DMS 273 treated with DMSO at 0.1 percent for 48 hours (cell line): ENCODE measurements at regions not wholly inside any gene's neighbourhood (a gene's known extent, or its start where the extent isn't known, plus 50 kb on each side); places are given as distances from the start of the nearest gene placed in this dataset.
"Not testable (repeated sequence)": the region's sequence is repeated elsewhere in the genome, so short reads cannot be mapped to it uniquely, and the experiment has no call there.

ENCODE experiments used
- DNase-seq: peaks from one replicate; lab custom pipeline; 2025; lab: John Stamatoyannopoulos, UW

GRCh38 chr5:96203761-96204160 lies 229.3 kb downstream of the PCSK1 start:
- no peak for DNase-seq

DNA sequence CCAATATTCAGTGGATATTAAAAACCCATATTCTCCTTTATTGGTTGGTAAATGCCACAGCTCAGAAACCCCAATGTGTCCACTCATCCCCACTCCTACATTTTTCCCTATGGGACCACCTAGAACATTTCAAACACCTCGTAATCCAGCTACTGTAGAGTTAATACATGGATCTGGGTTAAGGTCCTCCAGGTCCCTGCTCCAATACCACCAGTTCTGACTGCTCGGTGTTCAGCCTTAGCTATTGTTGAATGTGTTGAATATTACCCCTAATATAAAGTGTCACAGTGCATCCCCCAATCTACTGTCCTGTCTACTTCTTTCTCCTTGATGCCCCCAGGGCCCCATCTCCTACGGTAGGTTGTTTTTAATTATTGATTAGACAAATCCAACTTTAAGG lies 231.5 kb downstream of the PCSK1 start:
- no peak for DNase-seq

- DNase-seq: no peak
Observed at GRCh38 chr5:96200641-96201040, 232.4 kb downstream of the PCSK1 start.

DNA sequence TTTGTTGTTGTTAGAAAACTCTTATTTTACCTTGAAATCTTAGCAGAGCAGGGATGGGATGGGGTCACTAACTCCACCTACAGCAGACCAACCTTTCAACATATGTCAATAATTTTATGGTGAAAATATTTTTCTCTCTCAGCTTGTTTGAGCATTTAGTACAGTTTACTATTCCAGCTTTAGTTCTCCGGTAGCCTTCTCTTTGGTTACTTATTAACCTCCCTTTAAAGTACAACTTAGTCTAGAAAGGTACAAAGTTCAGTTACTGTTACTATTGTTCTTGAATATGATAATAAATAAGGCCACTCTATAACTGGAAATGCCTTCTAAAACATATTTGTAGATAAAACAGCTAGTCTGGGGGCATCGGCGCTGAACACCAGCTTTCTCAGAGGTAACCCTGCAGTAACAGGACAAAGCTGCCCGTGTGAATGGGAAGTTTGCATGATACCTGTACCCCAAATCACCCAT lies 233.3 kb downstream of the PCSK1 start:
- no peak for DNase-seq

DNA sequence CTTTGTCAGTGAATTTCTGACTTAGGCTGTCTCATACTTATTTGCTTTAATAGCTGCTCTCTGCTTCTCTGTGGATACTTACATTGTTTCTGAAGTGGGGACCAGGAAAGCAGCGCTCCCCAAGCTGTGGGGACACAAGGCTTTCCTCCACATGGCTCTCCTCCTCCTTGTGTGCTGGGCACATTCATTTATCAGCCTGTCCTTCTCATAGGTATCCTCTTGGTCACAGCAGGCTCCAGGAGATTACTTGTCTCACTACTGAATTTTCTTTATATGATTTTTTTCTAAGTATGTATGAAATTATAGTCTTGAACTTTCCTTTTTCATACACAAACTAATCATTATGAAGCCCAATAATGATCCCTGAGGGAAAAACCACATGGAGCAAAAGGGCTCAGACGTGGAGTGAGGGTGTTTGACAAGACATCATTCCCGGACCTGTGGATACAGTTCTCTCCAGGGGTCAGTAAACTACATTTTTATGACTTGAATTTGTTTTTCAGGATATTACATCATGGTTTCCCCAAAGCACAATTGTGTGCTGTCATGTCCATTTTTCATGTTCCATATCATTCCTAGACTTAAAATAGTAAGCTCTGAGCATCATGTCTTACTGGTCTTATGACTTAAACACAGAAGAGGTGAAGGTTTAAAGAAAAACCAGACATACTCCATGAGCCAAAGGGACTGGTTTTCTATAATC lies 234.5 kb downstream of the PCSK1 start:
- DNase-seq: no peak

DNA sequence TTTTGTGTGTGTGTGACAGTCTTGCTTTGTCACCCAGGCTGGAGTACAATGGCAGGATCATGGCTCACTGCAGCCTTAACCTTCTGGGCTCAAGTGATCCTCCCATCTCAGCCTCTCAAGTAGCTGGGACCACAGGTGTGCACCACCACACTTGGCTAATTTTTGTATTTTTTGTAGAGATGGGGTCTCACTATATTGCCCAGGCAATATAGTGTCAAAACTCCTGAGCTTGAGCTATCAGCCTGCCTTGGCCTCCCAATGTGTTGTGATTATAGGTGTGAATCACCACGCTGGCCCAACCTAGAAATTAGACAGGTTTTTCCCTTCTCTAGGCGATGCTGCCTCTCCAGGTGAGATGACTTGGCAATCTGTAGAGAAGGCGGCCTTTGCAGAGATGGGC lies 235.3 kb downstream of the PCSK1 start:
- not testable (repeated sequence) for DNase-seq

- DNase-seq: no peak
Observed at GRCh38 chr5:96197347-96197746, 235.7 kb upstream of the ELL2 start.

DNA sequence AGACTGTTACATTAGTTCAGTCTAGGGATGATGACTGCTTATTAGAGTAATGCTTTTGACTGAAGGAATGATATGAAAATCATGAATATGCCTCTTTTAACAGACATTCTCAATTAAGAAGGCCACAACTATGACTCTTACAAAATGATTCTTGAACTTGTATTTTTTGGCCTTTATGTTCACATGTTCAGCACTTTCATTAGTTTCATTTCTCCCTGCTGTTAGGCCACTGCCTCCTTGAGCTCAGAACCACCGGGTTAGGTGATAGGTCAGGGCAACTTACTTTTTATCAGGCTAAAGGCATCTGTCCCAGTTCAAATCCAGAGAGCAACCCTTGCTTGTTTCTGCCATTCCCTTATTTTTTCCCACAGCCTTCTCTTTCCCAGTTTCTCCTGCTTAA lies 235.2 kb upstream of the ELL2 start:
- DNase-seq: no peak

DNA sequence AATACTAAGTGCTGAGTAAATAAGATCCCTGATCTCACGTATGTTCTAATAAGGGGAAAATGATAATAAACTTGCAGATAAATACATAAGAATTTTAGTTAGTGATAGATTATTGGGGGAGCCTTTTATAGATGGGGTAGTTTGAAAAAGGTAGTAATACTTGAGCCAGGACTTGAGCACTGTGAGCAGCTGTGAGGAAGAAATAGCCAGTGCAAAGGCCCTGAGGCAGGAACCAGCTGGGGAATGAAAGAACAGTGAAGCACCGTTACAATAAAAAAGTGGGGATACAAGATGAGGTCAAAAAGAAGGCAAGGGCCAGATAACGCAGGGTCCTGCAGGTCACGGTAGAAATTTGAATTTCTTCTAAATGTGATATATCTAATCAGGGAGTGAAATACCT lies 234.8 kb upstream of the ELL2 start:
- no peak for DNase-seq

GRCh38 chr5:96195123-96195522 lies 233.5 kb upstream of the ELL2 start:
- no peak for DNase-seq

DNA sequence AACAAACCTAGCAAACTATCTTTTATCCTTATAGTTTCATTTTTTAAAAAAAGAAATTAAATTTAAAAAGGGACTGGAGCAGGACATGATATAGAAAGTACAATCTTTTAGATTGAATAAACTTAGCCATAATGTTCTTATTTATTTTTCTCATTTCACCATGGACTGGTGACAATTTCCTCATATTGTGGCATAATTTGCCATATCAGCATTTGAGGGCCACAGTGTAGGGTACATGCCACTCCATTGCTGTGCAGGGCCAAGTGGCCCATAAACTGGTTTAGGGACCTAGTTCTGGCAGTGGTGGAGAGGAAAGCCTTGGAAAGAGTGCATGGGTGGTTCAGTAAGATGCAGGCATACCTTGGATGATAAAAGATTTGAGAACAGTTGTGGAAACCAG lies 232.9 kb upstream of the ELL2 start:
- no peak for DNase-seq

GRCh38 chr5:96193946-96194345 lies 232.3 kb upstream of the ELL2 start:
- DNase-seq: no peak

GRCh38 chr5:96189987-96190386 lies 228.3 kb upstream of the ELL2 start:
- no peak for DNase-seq

DNA sequence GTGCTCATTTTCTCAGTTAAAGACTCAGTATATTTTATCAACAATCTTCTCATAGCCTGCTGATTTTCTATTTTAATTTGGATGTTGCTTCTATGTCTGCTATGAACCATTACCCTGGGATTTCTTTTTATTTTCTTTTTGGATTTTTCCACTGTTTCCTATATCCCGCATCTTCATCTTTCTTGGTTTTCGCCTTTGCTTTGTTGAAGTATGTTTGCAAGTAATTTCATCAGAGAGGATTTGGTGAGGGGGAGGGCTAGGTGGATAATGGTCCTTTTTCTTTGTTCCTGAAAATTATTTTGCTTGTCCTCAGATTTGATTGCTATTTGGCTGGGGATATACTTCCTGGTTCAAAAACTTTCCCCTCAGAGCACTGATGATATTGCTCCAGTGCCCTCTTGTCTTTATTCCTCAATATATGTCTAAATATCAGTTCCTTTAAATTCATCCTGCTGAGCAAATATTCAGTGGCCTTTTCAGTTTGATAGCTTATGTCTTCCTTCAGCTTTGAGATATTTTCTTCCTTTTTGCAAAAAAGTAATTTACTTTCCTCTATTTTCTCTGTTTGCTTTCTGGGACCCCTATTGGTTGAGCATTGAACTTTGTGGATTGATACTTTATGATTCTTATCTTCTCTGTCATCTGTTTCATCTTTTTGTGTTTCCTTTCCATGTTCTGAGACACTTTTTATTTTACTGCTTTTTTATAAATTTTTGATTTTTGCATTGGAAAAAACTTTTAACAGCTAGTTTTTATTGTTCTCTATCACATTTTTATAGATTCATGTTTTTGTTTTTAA lies 227.6 kb upstream of the ELL2 start:
- no peak for DNase-seq

GRCh38 chr5:96187309-96188027 lies 225.8 kb upstream of the ELL2 start:
- no peak for DNase-seq

- DNase-seq: not testable (repeated sequence)
Observed at GRCh38 chr5:96184510-96184909, 222.9 kb upstream of the ELL2 start.

- DNase-seq: no peak
Observed at GRCh38 chr5:96180684-96181435, 219.2 kb upstream of the ELL2 start.

DNA sequence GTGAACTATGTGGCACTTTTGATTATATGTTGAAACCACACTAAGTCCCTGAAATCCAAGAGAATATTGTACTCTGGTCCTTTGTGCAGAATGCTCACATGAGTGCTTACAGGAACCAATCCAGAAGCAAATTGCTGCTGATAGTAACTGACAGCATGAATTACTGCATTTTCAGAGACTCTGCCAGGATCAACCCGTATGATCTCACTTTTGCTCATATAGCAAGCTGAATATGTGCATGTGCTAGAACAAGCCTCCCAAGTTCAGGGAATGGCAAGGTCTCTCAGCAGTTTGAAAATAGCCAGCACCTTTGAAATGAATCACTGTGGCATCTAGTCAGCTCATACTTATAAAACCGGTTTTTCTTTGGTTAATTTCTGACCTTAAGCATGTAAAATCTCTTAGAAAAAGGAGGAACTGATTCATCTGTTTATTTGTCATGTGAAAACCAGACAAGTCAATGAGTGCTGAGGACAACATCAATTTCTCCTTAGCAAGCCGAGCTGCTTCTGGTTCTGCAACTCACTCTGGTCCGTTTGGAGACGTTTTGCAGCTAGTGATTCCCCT lies 215.7 kb upstream of the ELL2 start:
- DNase-seq: no peak

- no peak for DNase-seq
Observed at GRCh38 chr5:96176022-96176421, 214.4 kb upstream of the ELL2 start.

DNA sequence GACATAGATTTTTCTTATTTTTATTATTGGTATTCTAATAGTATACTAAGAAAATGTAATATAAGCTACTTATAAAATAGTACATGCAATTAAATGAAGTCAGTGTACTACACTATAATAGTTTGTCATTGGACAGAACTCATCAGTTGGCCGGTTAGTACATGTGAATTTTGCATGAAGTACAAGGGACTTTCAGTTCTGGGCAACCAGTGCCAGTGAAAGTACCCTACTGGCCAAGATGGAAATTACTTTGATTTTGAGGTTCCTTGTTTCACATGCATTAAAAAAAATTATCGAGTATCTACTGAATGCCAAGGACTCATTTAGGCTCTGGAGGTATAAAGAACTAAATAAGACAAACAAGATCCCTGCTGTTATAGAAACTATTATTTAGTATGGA lies 213.4 kb upstream of the ELL2 start:
- no peak for DNase-seq

DNA sequence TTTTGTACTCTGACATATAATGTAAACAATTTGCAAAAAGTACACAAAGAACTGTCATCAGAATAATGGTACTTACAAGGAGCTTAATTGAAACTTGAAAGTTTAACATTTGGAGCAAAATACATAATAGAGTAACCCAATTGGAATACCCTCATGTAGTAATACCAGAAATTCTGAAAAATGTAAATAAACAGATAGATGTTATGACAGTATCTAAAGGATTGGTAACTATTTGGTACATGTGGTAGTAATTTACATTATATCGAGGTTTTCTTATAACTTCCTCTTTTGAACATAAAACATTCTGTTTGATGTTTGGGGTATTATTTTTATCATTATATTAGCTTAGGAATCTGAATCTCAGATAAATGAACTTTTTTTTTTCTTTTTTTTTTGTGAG lies 211.7 kb upstream of the ELL2 start:
- DNase-seq: no peak

GRCh38 chr5:96172436-96172835 lies 210.8 kb upstream of the ELL2 start:
- no peak for DNase-seq
